Urinary bladder (tissue), 3 donors: ENCODE measurements at regions not wholly inside any gene's neighbourhood (a gene's known extent, or its start where the extent isn't known, plus 50 kb on each side); places are given as distances from the start of the nearest gene placed in this dataset.
"Not testable (repeated sequence)": the region's sequence is repeated elsewhere in the genome, so short reads cannot be mapped to it uniquely, and the experiment has no call there.

Experiments
- DNase-seq: peaks from one replicate; pipeline ENCODE4 v3.0.0-alpha.2; 2015; ENCODE audit errors: extremely low spot score
- H3K27ac ChIP-seq: one replicate; pipeline ENCODE4 v1.5.1; 2013; ENCODE audit warnings: low read depth, mild to moderate bottlenecking, moderate library complexity
- H3K36me3 ChIP-seq: one replicate; pipeline ENCODE4 v1.6.1; 2013; ENCODE audit warnings: mild to moderate bottlenecking, moderate library complexity; ENCODE audit not compliant: insufficient read depth
- H3K4me1 ChIP-seq: one replicate; pipeline ENCODE4 v1.6.1; 2013; ENCODE audit warnings: mild to moderate bottlenecking, moderate library complexity; ENCODE audit not compliant: insufficient read depth
- H3K4me3 ChIP-seq: one replicate; pipeline ENCODE4 v1.5.1; 2013; ENCODE audit warnings: low read depth, low read length
- WGBS: extraction: QIAGEN DNeasy Blood & Tissue Kit; methylation state at CpG from one replicate; pipeline ENCODE4 v1.1.7; 2013; 5-methylcytosine and 5-hydroxymethylcytosine counted together
- donor health status: healthy with polysubstance abuse.
- donor health status: healthy.

DNA sequence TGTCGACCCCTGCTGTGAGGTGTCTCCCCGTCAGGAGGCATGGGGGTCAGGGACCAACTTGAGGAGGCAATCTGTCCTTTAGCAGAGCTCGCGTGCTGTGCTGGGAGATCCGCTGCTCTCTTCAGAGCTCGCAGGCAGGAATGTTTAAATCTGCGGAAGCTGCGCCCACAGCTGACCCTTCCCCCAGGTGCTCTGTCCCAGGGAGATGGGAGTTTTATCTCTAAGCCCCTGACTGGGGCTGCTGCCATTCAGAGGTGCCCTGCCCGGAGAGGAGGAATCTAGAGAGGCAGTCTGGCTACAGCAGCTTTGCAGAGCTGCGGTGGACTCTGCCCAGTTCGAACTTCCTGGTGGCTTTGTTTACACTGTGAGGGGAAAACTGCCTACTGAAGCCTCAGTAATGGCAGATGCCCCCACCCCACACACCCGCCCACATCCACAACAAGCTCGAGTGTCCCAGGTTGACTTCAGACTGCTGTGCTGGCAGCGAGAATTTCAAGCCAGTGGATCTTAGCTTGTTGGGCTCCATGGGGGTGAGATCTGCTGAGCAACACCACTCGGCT is 133.1 kb downstream of the CENPC start:
- not testable (repeated sequence) for H3K36me3 ChIP-seq, H3K27ac ChIP-seq, DNase-seq, H3K4me1 ChIP-seq, H3K4me3 ChIP-seq
- WGBS = 85% methylated on average over 15 of the region's 15 CpGs

DNA sequence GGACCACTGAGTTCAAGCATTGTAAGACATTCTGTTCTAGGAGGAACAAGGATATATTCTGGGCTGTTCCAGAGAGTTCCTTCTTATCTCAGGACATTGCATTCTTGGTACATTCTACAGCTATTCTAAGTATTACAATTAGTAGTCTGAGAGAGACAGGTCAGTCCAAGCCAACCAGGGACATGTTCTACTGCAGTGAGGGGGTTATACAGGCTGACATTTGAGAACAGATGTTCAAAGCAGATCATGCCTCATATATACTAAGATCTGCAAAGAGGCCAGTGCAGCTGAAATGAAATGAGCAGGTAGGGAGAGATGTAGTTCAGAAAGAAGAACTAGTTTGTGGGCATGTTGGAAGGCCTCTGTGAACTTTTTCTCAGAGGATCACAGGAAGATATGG is 142.0 kb downstream of the CENPC start:
- Histone ChIP-seq H3K36me3 (no peaks in the 10 kb centered on the region), H3K27ac (no peak overlapping the region), H3K4me1 (no peaks in the 10 kb centered on the region), H3K4me3 (no peak overlapping the region)
- DNase-seq = no peak

DNA sequence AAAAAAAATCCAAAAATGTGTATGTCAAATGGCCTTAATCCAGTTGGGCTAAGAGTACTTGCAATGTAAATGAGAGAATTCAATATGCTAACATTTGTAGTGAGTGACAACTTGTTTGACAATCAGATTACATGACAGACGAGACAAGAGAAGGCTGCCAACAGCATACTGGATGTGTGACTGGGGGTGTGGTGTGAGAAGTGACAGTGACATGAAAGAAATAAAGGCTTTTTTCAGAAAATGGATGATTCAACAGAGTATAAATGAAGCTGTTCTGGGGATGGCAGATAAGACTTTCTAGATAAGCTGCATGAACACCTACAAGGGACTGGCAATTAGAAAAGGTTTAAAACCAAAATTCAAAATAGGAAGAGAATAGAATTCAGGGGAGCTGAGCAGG is 143.4 kb downstream of the CENPC start:
- no peak for DNase-seq
- WGBS = 46% methylated on average over 1 of the region's 1 CpG
- H3K27ac ChIP-seq = no peak overlapping the region
- H3K4me3 ChIP-seq = no peak overlapping the region
- H3K4me1 ChIP-seq = no peaks in the 10 kb centered on the region
- no peaks in the 10 kb centered on the region for H3K36me3 ChIP-seq

GRCh38 chr4:67397931-67398330 is 147.4 kb downstream of the CENPC start:
- no peak overlapping the region for H3K4me3 ChIP-seq
- no peaks in the 10 kb centered on the region for H3K4me1 ChIP-seq
- no peaks in the 10 kb centered on the region for H3K36me3 ChIP-seq
- DNase-seq = no peak
- H3K27ac ChIP-seq = no peak overlapping the region

DNA sequence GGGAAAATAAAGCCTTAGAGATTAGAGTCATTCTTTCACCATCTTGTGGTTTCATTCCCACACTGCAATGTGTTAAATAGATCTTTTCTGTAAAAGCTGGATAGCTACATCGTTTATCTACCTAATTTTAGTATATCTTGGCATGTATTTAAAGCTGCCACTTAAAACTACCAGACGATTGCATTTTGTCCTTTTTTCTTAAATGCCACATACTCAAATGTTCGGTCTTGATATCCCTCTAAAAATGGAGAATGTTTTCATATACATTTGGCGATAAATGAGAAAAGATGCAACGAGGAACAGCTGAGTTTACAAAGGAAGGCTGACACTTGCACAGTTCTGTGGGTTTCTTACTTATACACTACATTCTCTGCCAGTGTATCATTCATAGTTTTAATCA is 148.3 kb downstream of the CENPC start:
- Histone ChIP-seq H3K36me3 (no peaks in the 10 kb centered on the region), H3K4me3 (no peak overlapping the region), H3K27ac (no peak overlapping the region), H3K4me1 (no peaks in the 10 kb centered on the region)
- WGBS = 67% methylated on average over 5 of the region's 5 CpGs
- DNase-seq = no peak

DNA sequence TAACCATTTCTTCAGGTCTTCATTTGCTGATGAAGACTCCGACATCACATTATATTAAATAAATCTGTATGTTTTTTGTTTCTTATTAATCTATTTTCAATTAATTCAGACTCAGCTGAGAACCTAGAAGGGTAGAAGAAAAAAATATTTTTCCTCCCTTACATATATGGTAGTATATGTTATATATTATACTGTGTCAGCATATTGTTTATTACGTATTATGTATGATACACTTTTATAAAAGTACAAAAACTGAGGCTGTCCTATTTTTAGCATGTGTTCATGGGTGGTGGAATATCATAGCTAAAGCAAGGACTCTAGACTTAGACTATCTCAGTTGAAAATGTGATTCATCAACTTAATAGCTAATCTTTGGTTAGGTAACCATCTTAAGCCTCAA is 149.3 kb downstream of the CENPC start:
- H3K4me3 ChIP-seq = no peak overlapping the region
- no peak for DNase-seq
- H3K27ac ChIP-seq = no peak overlapping the region
- no peaks in the 10 kb centered on the region for H3K36me3 ChIP-seq
- WGBS = 92% methylated on average over 2 of the region's 2 CpGs
- H3K4me1 ChIP-seq = no peaks in the 10 kb centered on the region

- 55% methylated on average over 3 of the region's 3 CpGs for WGBS
- DNase-seq = no peak
Measured at GRCh38 chr4:67394879-67395278, 150.4 kb downstream of the CENPC start.

DNA sequence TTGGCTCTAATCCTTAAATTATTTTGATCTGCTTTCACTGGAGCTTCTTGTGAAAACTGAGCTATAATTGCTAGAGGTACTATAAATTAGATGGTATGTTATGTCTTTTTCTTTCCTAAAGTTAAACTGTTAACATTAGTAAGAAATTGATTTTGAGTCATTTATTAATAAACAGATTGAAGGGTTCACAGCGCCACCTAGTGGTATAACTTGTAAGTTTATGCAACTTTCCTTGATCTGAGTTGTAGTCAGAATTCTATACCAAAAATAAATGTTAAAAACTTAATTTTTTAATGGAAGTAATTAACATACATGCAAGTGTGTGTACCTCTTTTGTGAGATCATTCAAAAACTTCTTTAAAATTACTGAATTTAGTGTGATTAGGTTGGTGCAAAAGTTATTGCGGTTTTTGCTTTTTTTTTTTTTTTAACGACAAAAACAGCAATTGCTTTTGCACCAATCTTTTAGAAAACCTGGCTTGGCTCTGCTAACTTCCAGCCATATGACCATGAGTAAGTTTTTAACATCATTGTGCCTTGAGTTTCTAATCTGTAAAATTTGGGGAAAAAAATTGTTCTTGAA is 151.5 kb downstream of the CENPC start:
- H3K4me3 ChIP-seq = no peak overlapping the region
- whole genome bisulfite sequencing = 58% methylated on average over 3 of the region's 3 CpGs
- H3K27ac ChIP-seq = no peak overlapping the region
- H3K36me3 ChIP-seq = no peaks in the 10 kb centered on the region
- no peak for DNase-seq
- no peaks in the 10 kb centered on the region for H3K4me1 ChIP-seq

More at GRCh38 chr4:67394879-67395278, 150.4 kb downstream of the CENPC start:
- Histone ChIP-seq H3K4me3 (no peak overlapping the region), H3K27ac (no peak overlapping the region), H3K4me1 (no peaks in the 10 kb centered on the region), H3K36me3 (no peaks in the 10 kb centered on the region)

GRCh38 chr4:67393007-67393406 is 152.3 kb downstream of the CENPC start:
- no peak for DNase-seq
- Histone ChIP-seq H3K27ac (no peak overlapping the region), H3K4me1 (no peaks in the 10 kb centered on the region), H3K36me3 (no peaks in the 10 kb centered on the region), H3K4me3 (no peak overlapping the region)
- WGBS = 65% methylated on average over 1 of the region's 1 CpG

- not testable (repeated sequence) for H3K4me3 ChIP-seq, DNase-seq, H3K4me1 ChIP-seq, H3K27ac ChIP-seq, H3K36me3 ChIP-seq
- WGBS = 98% methylated on average over 19 of the region's 19 CpGs
Measured at GRCh38 chr4:67381406-67381804, 163.9 kb downstream of the CENPC start.

- H3K4me3 ChIP-seq, H3K4me1 ChIP-seq, H3K27ac ChIP-seq, H3K36me3 ChIP-seq, DNase-seq: not testable (repeated sequence)
- 93% methylated on average over 34 of the region's 34 CpGs for WGBS
Measured at GRCh38 chr4:67380702-67381405, 164.4 kb downstream of the CENPC start.

DNA sequence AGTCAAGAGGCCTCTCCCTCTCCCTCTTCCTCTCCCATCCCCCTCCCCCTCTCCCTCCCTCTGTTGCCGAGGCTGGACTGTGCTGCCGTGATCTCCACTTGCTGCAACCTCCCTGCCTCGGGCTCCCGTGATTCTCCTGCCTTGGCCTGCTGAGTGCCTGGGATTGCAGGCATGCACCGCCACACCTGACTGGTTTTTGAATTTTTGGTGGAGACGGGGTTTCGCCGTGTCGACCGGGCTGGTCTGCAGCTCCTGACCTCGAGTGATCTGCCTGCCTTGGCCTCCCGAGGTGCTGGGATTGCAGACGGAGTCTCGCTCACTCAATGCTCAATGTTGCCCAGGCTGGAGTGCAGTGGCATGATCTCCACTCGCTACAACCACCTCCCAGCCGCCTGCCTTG is 165.1 kb downstream of the CENPC start:
- no peaks in the 10 kb centered on the region for H3K36me3 ChIP-seq
- H3K4me1 ChIP-seq = no peaks in the 10 kb centered on the region
- H3K27ac ChIP-seq = no peak overlapping the region
- H3K4me3 ChIP-seq = no peak overlapping the region
- 93% methylated on average over 16 of the region's 16 CpGs for WGBS
- no peak for DNase-seq

GRCh38 chr4:67375291-67375690 is 170.0 kb downstream of the CENPC start:
- DNase-seq = no peak
- Histone ChIP-seq H3K4me3 (no peak overlapping the region), H3K36me3 (no peaks in the 10 kb centered on the region), H3K27ac (no peak overlapping the region), H3K4me1 (no peaks in the 10 kb centered on the region)
- 86% methylated on average over 3 of the region's 3 CpGs for WGBS

GRCh38 chr4:67371615-67372014 is 173.7 kb downstream of the CENPC start:
- H3K36me3 ChIP-seq = no peaks in the 10 kb centered on the region
- WGBS = 39% methylated on average over 2 of the region's 2 CpGs
- no peak overlapping the region for H3K4me3 ChIP-seq
- no peak for DNase-seq
- no peaks in the 10 kb centered on the region for H3K4me1 ChIP-seq
- no peak overlapping the region for H3K27ac ChIP-seq
